ENCODE measurements at regions not wholly inside any gene's neighbourhood (a gene's known extent, or its start where the extent isn't known, plus 50 kb on each side); places are given as distances from the start of the nearest gene placed in this dataset.

DNA sequence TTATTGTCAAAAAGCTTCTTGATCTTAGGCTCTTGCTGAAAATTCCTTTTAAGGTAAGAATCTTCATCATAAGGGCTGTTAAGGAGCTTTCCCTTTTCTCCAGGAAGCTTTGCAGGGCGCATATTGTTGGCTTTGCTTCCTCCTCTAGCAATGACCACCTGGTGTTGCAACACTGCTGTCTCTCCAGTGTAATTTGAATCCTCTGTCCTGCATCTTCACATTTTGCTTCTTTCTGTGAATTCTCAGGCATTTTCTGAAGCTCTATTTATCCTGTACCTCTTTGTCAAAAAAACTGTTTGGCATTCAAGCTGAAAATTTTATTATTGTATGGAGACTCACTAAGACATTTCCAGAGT, 533.1 kb upstream of the CHAC2 start:
- Histone ChIP-seq H3K27me3 (ENCODE audit: insufficient read depth, low read length) (no peaks in the 10 kb centered on the region), H3K9me3 (ENCODE audit: insufficient read depth, low read depth, low read length) (0 out of 2 replicates have a peak, but pooled peaks cover 4% of the 10 kb centered on the region), H3K4me1 (ENCODE audit: insufficient read depth, low read length) (peaks cover 14% of the 10 kb centered on the region; the same call in 1 of the 2 replicates), H3K27ac (ENCODE audit: low read length) (peak overlapping the region; percentile 52), H3K36me3 (ENCODE audit: insufficient read depth, low read depth, low read length) (no peaks in the 10 kb centered on the region), H3K4me3 (ENCODE audit: low read length) (peak overlapping the region; percentile 23; the same call in 1 of the 2 replicates), H3K9ac (ENCODE audit: low read depth, low read length) (peak overlapping the region; percentile 50; the same call in 1 of the 2 replicates)

DNA sequence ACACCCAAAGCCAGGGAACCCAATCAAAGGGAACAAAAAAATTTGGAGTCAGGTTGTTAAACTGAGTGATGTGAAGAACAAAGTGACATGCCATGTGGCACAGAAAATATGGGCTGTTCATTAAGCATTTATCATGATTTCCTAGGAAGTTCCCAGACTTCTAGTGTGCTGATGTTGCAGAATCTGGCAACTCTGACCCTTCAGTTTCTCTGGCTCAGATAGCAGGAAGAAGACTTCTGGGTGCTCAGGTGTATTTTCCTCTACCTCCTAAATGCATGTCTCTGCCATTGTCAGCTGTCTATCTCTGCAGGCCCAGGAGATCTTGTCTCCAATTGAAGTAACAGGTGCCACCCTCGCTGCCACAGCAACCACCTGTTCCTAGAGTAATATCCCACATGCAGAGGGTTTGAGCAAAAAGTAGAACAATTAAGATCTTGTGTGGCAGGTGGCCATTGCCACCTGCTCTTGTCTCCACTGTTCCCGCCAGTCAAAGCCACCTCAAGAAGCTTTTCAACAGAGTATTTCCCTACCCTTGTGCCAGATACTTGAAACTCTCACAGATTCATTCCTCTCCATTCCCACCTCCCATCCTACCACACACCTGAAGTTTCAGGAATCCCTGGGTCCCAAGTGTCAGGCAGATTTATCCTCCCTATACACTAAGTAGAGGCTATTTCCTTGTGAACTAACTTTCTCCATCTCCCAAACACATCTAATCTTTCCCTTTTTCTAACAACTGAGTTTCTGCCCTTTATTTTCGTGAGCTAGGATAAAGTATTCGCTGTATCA, 533.7 kb upstream of the CHAC2 start:
- 0 out of 2 replicates have a peak, but pooled peaks cover 4% of the 10 kb centered on the region for H3K9me3 ChIP-seq (ENCODE audit: insufficient read depth, low read depth, low read length)
- H3K4me3 ChIP-seq (ENCODE audit: low read length) = 0 out of 2 replicates have a peak overlapping the region, but pooled peaks have one; percentile 23
- peak overlapping the region; percentile 52 for H3K27ac ChIP-seq (ENCODE audit: low read length)
- no peaks in the 10 kb centered on the region for H3K27me3 ChIP-seq (ENCODE audit: insufficient read depth, low read length)
- peak overlapping the region; percentile 35; the same call in 1 of the 2 replicates for H3K9ac ChIP-seq (ENCODE audit: low read depth, low read length)
- no peaks in the 10 kb centered on the region for H3K36me3 ChIP-seq (ENCODE audit: insufficient read depth, low read depth, low read length)
- peaks cover 14% of the 10 kb centered on the region; the same call in 1 of the 2 replicates for H3K4me1 ChIP-seq (ENCODE audit: insufficient read depth, low read length)

DNA sequence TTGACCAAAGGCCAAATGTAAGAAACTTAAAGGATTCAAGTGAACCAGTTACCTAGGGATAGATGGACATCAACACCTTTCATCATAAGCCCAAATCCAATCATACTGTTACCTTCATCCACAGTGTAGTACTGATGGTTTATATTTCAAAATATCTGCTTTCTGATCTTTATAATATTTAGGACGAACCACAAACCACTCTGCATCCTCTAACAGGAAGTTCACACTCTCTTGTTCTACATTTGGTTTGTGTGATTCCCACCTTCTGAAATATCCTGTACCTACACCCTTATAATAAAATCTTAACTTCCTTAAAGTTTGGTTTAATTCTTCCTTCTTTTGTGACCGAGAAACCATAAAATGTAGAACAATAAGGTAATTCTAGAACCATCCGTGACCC, 535.7 kb upstream of the CHAC2 start:
- no peak overlapping the region for H3K4me3 ChIP-seq (ENCODE audit: low read length)

DNA sequence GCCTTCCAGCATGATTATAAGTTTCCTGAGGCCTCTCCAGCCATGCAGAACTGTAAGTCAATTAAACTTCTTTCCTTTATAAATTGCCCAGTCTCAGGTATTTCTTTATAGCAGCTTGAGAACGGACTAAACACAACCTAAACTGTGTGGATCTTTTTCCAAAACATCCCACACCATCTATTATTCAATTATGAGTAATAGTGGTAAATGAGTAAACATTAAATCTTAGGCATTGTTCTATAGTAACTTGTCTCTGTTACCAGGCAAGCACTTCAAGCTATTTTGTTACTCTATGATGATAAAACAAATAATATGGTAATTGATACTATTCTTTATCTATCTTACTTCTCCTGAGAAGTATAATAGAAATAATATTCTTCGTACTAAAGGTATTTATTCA, 536.9 kb upstream of the CHAC2 start:
- H3K4me3 ChIP-seq (ENCODE audit: low read length) = no peak overlapping the region
- H3K27me3 ChIP-seq (ENCODE audit: insufficient read depth, low read length) = no peaks in the 10 kb centered on the region
- H3K27ac ChIP-seq (ENCODE audit: low read length) = no peak overlapping the region
- 0 out of 2 replicates have a peak, but pooled peaks cover 4% of the 10 kb centered on the region for H3K9me3 ChIP-seq (ENCODE audit: insufficient read depth, low read depth, low read length)
- H3K9ac ChIP-seq (ENCODE audit: low read depth, low read length) = no peak overlapping the region
- H3K4me1 ChIP-seq (ENCODE audit: insufficient read depth, low read length) = peaks cover 14% of the 10 kb centered on the region; the same call in 1 of the 2 replicates
- no peaks in the 10 kb centered on the region for H3K36me3 ChIP-seq (ENCODE audit: insufficient read depth, low read depth, low read length)

More for the DNA sequence above, 535.7 kb upstream of the CHAC2 start:
- Histone ChIP-seq H3K36me3 (ENCODE audit: insufficient read depth, low read depth, low read length) (no peaks in the 10 kb centered on the region), H3K27me3 (ENCODE audit: insufficient read depth, low read length) (no peaks in the 10 kb centered on the region), H3K4me1 (ENCODE audit: insufficient read depth, low read length) (peaks cover 14% of the 10 kb centered on the region; the same call in 1 of the 2 replicates), H3K9me3 (ENCODE audit: insufficient read depth, low read depth, low read length) (0 out of 2 replicates have a peak, but pooled peaks cover 4% of the 10 kb centered on the region), H3K27ac (ENCODE audit: low read length) (no peak overlapping the region), H3K9ac (ENCODE audit: low read depth, low read length) (no peak overlapping the region)

DNA sequence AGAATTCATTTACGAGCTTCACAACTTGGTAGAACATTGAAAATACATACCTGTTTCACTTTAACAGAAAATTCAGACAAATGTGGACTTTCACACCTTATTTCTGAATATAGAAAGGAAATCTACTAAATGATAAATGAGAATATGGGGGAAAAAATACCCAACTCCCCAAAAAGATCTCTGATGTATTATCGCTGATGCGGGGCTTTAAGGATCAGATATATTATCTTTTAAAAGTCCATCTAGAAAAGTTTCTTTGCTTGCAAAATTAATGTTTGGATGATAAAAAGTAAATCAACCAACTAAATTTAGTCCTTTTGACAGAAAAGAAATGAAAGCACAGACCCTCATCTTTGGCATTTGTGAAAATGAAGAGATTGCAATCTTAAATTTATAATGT, 540.1 kb upstream of the CHAC2 start:
- Histone ChIP-seq H3K9ac (ENCODE audit: low read depth, low read length) (no peak overlapping the region), H3K27me3 (ENCODE audit: insufficient read depth, low read length) (no peaks in the 10 kb centered on the region), H3K27ac (ENCODE audit: low read length) (no peak overlapping the region), H3K4me1 (ENCODE audit: insufficient read depth, low read length) (no peaks in the 10 kb centered on the region), H3K4me3 (ENCODE audit: low read length) (no peak overlapping the region), H3K36me3 (ENCODE audit: insufficient read depth, low read depth, low read length) (no peaks in the 10 kb centered on the region), H3K9me3 (ENCODE audit: insufficient read depth, low read depth, low read length) (no peaks in the 10 kb centered on the region)

DNA sequence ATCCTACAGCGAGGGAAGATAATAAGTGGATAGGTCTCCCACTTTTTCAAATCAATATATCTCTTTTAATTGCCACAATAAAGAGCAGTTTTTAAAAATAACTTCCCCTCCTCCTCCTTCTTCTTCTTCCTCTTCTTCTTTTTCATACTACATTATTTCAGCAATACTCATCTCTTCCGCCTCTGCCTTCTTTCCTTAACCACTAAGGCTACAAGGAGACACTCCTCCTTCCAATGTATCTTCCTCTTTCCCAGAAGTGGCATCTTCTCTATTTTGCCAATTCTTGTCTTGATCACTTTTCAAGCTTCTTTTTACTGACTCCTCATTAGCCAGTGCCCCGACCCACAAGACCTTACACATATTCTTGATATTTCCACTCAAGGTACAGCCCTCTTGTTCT, 546.6 kb upstream of the CHAC2 start:
- no peak overlapping the region for H3K9ac ChIP-seq (ENCODE audit: low read depth, low read length)
- H3K27ac ChIP-seq (ENCODE audit: low read length) = no peak overlapping the region

DNA sequence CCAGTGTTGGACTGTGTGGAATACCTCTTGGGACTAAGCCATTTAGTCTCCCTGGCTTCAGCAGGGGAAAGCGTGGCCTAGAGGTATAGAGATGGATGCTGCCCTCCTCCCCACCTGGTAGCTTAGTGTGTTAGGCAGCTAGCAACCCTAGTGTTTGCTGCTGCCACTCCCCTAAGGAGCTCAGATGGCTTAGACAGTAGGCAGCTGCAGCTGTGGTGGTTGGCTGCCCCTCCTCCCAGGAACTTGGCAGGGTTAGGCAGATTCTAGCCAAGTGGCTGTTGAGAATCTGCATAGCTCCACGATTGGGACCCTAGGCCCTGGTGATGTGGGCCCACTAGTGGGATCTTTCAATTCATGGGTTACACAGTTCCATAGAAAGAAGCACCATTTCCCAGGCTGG, 550.4 kb upstream of the CHAC2 start:
- Histone ChIP-seq H3K36me3 (ENCODE audit: insufficient read depth, low read depth, low read length) (no peaks in the 10 kb centered on the region), H3K27me3 (ENCODE audit: insufficient read depth, low read length) (no peaks in the 10 kb centered on the region), H3K4me3 (ENCODE audit: low read length) (no peak overlapping the region), H3K9ac (ENCODE audit: low read depth, low read length) (no peak overlapping the region), H3K27ac (ENCODE audit: low read length) (no peak overlapping the region), H3K4me1 (ENCODE audit: insufficient read depth, low read length) (no peaks in the 10 kb centered on the region), H3K9me3 (ENCODE audit: insufficient read depth, low read depth, low read length) (peaks cover 6% of the 10 kb centered on the region; the same call in 1 of the 2 replicates)

More for the DNA sequence above, 546.6 kb upstream of the CHAC2 start:
- H3K9me3 ChIP-seq (ENCODE audit: insufficient read depth, low read depth, low read length) = no peaks in the 10 kb centered on the region
- no peaks in the 10 kb centered on the region for H3K4me1 ChIP-seq (ENCODE audit: insufficient read depth, low read length)
- no peaks in the 10 kb centered on the region for H3K27me3 ChIP-seq (ENCODE audit: insufficient read depth, low read length)
- H3K36me3 ChIP-seq (ENCODE audit: insufficient read depth, low read depth, low read length) = no peaks in the 10 kb centered on the region
- no peak overlapping the region for H3K4me3 ChIP-seq (ENCODE audit: low read length)

DNA sequence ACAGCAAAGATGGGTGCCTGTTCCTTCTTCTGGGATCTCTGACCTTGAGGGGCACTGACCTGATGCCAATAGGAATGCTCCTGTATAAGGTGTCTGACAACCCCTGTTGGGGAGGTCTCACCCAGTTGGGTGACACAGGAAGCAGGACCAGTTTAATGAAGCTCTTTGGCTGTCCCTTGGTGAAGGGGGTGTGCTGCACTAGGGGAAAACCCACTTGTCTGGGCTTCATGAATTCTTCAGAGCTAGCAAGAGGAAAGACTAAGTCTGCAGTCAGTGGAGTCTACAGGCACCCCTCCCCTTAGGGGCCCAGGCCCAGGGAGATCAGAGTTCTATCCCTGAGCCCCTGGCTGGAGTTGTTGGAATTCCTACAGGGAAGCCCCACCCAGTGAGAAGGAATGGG, 550.8 kb upstream of the CHAC2 start:
- Histone ChIP-seq H3K9ac (ENCODE audit: low read depth, low read length) (no peak overlapping the region), H3K9me3 (ENCODE audit: insufficient read depth, low read depth, low read length) (peaks cover 6% of the 10 kb centered on the region; the same call in 1 of the 2 replicates), H3K4me1 (ENCODE audit: insufficient read depth, low read length) (no peaks in the 10 kb centered on the region), H3K36me3 (ENCODE audit: insufficient read depth, low read depth, low read length) (no peaks in the 10 kb centered on the region), H3K27ac (ENCODE audit: low read length) (no peak overlapping the region), H3K4me3 (ENCODE audit: low read length) (no peak overlapping the region), H3K27me3 (ENCODE audit: insufficient read depth, low read length) (no peaks in the 10 kb centered on the region)

DNA sequence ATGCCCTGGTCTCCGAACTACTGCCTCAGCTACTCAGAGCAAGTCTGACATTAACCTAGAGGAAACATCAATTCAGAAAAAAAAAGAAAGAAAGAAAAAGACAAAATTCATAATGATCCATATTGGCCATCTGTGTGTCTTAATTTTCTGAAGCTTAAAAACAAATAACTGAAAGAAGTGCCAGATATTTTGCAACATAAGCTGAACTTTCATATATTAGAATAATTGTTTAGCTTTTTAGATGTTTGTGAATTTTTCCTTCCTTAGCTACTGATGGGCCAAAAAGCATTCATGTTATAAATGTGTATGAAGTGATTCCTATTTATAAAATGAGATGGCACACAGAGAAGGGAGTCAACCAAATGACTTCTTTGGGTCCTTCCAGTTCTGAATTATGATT, 555.0 kb upstream of the CHAC2 start:
- H3K27me3 ChIP-seq (ENCODE audit: insufficient read depth, low read length) = no peaks in the 10 kb centered on the region
- peaks cover 6% of the 10 kb centered on the region for H3K9me3 ChIP-seq (ENCODE audit: insufficient read depth, low read depth, low read length)
- H3K27ac ChIP-seq (ENCODE audit: low read length) = no peak overlapping the region
- H3K36me3 ChIP-seq (ENCODE audit: insufficient read depth, low read depth, low read length) = no peaks in the 10 kb centered on the region
- H3K4me1 ChIP-seq (ENCODE audit: insufficient read depth, low read length) = no peaks in the 10 kb centered on the region
- no peak overlapping the region for H3K4me3 ChIP-seq (ENCODE audit: low read length)
- H3K9ac ChIP-seq (ENCODE audit: low read depth, low read length) = no peak overlapping the region

DNA sequence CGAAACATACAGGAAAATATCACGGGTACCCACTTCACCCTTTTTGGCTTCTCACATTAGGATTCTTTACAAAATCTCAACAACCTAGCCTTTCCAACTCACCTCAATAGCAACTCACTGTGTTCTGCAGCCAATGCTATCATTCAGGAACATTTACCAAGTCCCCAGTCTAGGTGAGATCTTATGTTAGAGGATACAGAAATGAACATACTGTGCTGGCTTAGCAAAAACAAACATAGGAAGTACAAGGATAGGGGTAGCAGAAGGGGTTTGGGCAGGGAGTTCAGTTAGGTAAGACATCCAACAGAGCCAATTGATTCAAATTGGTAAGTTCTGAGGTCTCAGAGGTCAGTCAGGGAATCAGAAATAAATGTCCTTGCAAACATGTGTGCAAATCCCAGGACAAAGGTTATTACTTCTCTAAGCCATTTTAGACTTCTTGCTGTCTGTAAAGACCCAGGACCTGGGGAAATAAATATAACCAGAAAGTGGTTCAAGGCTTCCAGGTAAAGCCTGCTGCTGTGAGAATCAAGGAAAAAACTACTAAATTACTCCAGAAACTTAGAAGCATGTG, 556.3 kb upstream of the CHAC2 start:
- Histone ChIP-seq H3K4me3 (ENCODE audit: low read length) (no peak overlapping the region), H3K9me3 (ENCODE audit: insufficient read depth, low read depth, low read length) (peaks cover 6% of the 10 kb centered on the region), H3K36me3 (ENCODE audit: insufficient read depth, low read depth, low read length) (no peaks in the 10 kb centered on the region), H3K9ac (ENCODE audit: low read depth, low read length) (no peak overlapping the region), H3K27me3 (ENCODE audit: insufficient read depth, low read length) (no peaks in the 10 kb centered on the region), H3K27ac (ENCODE audit: low read length) (no peak overlapping the region), H3K4me1 (ENCODE audit: insufficient read depth, low read length) (no peaks in the 10 kb centered on the region)

DNA sequence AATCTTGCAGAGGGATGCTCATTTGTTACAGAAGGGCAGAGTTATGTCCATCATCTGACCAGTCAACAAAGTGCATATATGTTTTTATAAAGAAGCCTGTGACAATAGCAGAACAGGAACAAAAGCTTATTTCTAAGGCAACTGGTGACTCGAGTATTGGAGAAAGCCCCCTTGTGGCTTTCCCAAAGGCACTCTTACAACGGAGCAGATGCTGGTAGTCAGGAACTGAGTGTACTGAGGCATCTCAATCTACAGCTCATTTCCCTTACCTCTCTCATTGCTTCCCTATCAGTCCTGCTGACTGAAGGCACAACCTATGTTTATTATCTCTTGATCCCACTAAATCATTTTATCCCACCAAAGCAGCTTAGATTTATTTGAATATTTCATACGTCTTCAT, 557.1 kb upstream of the CHAC2 start:
- no peaks in the 10 kb centered on the region for H3K36me3 ChIP-seq (ENCODE audit: insufficient read depth, low read depth, low read length)

More for the DNA sequence above, 557.1 kb upstream of the CHAC2 start:
- Histone ChIP-seq H3K4me1 (ENCODE audit: insufficient read depth, low read length) (no peaks in the 10 kb centered on the region), H3K27me3 (ENCODE audit: insufficient read depth, low read length) (no peaks in the 10 kb centered on the region), H3K9me3 (ENCODE audit: insufficient read depth, low read depth, low read length) (peaks cover 6% of the 10 kb centered on the region), H3K9ac (ENCODE audit: low read depth, low read length) (no peak overlapping the region), H3K4me3 (ENCODE audit: low read length) (no peak overlapping the region), H3K27ac (ENCODE audit: low read length) (no peak overlapping the region)
